ENCODE measurements at regions not wholly inside any gene's neighbourhood (a gene's known extent, or its start where the extent isn't known, plus 50 kb on each side); places are given as distances from the start of the nearest gene placed in this dataset.

- Histone ChIP-seq H4K20me1 (ENCODE audit: insufficient read depth, poor library complexity, severe bottlenecking) (no peaks in the 10 kb centered on the region), H3K27ac (no peak overlapping the region), H2AFZ (no peak overlapping the region), H3K4me3 (no peak overlapping the region), H3K4me1 (ENCODE audit: insufficient read depth) (peaks cover 33% of the 10 kb centered on the region), H3K9me2 (replicated peaks; ENCODE audit: insufficient read depth) (no peaks in the 10 kb centered on the region), H3K27me3 (no peaks in the 10 kb centered on the region), H3K4me2 (no peak overlapping the region), H3K36me3 (replicated peaks; ENCODE audit: insufficient read depth, low read depth) (no peaks in the 10 kb centered on the region), H3K9me3 (ENCODE audit: low read depth) (no peaks in the 10 kb centered on the region), H3K79me2 (peaks cover 7% of the 10 kb centered on the region)
- TF ChIP-seq EZH2phosphoT487 (IDR thresholded peaks at IDR 0.05; ENCODE audit: low read depth, severe bottlenecking, unreplicated experiment): no peak
- peak; percentile 29 for TF ChIP-seq CTCF (IDR thresholded peaks at IDR 0.05; ENCODE audit: poor library complexity)
- DNase-seq (ENCODE audit: low spot score): no peak
- 96% methylated on average over 21 of the region's 21 CpGs for WGBS (ENCODE audit: low lambda C conversion rate, missing lambda C conversion rate)
These were observed 84.4 kb upstream of the GSE1 start for GRCh38 chr16:85528528-85529387.

- no peak for DNase-seq (ENCODE audit: low spot score)
- Histone ChIP-seq H3K36me3 (replicated peaks; ENCODE audit: insufficient read depth, low read depth) (no peaks in the 10 kb centered on the region), H3K27ac (no peak overlapping the region), H3K4me1 (ENCODE audit: insufficient read depth) (peaks cover 26% of the 10 kb centered on the region), H3K27me3 (no peaks in the 10 kb centered on the region), H3K4me2 (no peak overlapping the region), H3K9me3 (ENCODE audit: low read depth) (no peaks in the 10 kb centered on the region), H3K4me3 (no peak overlapping the region), H3K79me2 (peaks cover 9% of the 10 kb centered on the region), H3K9me2 (replicated peaks; ENCODE audit: insufficient read depth) (no peaks in the 10 kb centered on the region), H4K20me1 (ENCODE audit: insufficient read depth, poor library complexity, severe bottlenecking) (no peaks in the 10 kb centered on the region), H2AFZ (no peak overlapping the region)
- WGBS (ENCODE audit: low lambda C conversion rate, missing lambda C conversion rate): 86% methylated on average over 20 of the region's 20 CpGs
- TF ChIP-seq EZH2 (IDR thresholded peaks at IDR 0.05; ENCODE audit: borderline replicate concordance): no peak
- TF ChIP-seq CTCF (IDR thresholded peaks at IDR 0.05; ENCODE audit: poor library complexity): no peak
- TF ChIP-seq EZH2phosphoT487 (IDR thresholded peaks at IDR 0.05; ENCODE audit: low read depth, severe bottlenecking, unreplicated experiment): no peak
These were observed 83.4 kb upstream of the GSE1 start for GRCh38 chr16:85529489-85530369.

GRCh38 chr16:85530370-85530739 lies 82.8 kb upstream of the GSE1 start:
- Histone ChIP-seq H4K20me1 (ENCODE audit: insufficient read depth, poor library complexity, severe bottlenecking) (no peaks in the 10 kb centered on the region), H3K79me2 (peaks cover 9% of the 10 kb centered on the region), H3K27ac (no peak overlapping the region), H3K9me2 (replicated peaks; ENCODE audit: insufficient read depth) (no peaks in the 10 kb centered on the region), H3K4me1 (ENCODE audit: insufficient read depth) (peaks cover 26% of the 10 kb centered on the region), H3K9me3 (ENCODE audit: low read depth) (no peaks in the 10 kb centered on the region), H3K27me3 (no peaks in the 10 kb centered on the region), H3K4me3 (no peak overlapping the region), H3K36me3 (replicated peaks; ENCODE audit: insufficient read depth, low read depth) (no peaks in the 10 kb centered on the region), H2AFZ (no peak overlapping the region), H3K4me2 (no peak overlapping the region)
- no peak for DNase-seq (ENCODE audit: low spot score)
- 85% methylated on average over 10 of the region's 10 CpGs for WGBS (ENCODE audit: low lambda C conversion rate, missing lambda C conversion rate)
- TF ChIP-seq EZH2phosphoT487 (IDR thresholded peaks at IDR 0.05; ENCODE audit: low read depth, severe bottlenecking, unreplicated experiment) (no peak), EZH2 (IDR thresholded peaks at IDR 0.05; ENCODE audit: borderline replicate concordance) (no peak), CTCF (IDR thresholded peaks at IDR 0.05; ENCODE audit: poor library complexity) (no peak)

Measured in hepatocyte (in vitro differentiated cells).